Karpas-422 (cell line): ENCODE measurements at regions not wholly inside any gene's neighbourhood (a gene's known extent, or its start where the extent isn't known, plus 50 kb on each side); places are given as distances from the start of the nearest gene placed in this dataset.

Source experiments
- DNase-seq: peaks from one replicate; pipeline ENCODE4 v3.0.0-alpha.2; 2015
- H2AFZ ChIP-seq: fragments of 200-600 bp; sonication (generic); 2 replicates; pipeline ENCODE4 v1.6.1; 2014; ENCODE audit warnings: antibody characterized with exemption, low read length, mixed read lengths
- H3K27ac ChIP-seq: fragments of 200-600 bp; sonication (generic); 2 replicates; pipeline ENCODE4 v1.5.1; 2014; ENCODE audit warnings: mild to moderate bottlenecking, low read length, moderate library complexity
- H3K27me3 ChIP-seq: fragments of 200-600 bp; sonication (generic); 2 replicates; pipeline ENCODE4 v1.6.1; 2014; ENCODE audit warnings: low read length, mixed read lengths
- H3K36me3 ChIP-seq: fragments of 200-600 bp; sonication (generic); 2 replicates; pipeline ENCODE4 v1.6.1; 2014; ENCODE audit warnings: low read length, mixed read lengths; ENCODE audit not compliant: insufficient read depth
- H3K4me1 ChIP-seq: fragments of 200-600 bp; sonication (generic); 2 replicates; pipeline ENCODE4 v1.6.1; 2014; ENCODE audit warnings: mild to moderate bottlenecking, low read length, mixed read lengths
- H3K4me2 ChIP-seq: fragments of 200-600 bp; sonication (generic); 2 replicates; pipeline ENCODE4 v1.6.1; 2014; ENCODE audit warnings: low read length, low read depth, mild to moderate bottlenecking; ENCODE audit not compliant: poor library complexity, severe bottlenecking
- H3K4me3 ChIP-seq: fragments of 200-600 bp; sonication (generic); 2 replicates; pipeline ENCODE4 v1.5.1; 2014; ENCODE audit warnings: mild to moderate bottlenecking, antibody characterized with exemption, low read length, mixed read lengths
- H3K79me2 ChIP-seq: fragments of 200-600 bp; sonication (generic); 2 replicates; pipeline ENCODE4 v1.6.1; 2014; ENCODE audit warnings: mild to moderate bottlenecking, low read length, mixed read lengths
- H3K9ac ChIP-seq: fragments of 200-600 bp; sonication (generic); 2 replicates; pipeline ENCODE4 v1.6.0; 2014; ENCODE audit warnings: low read length
- H3K9me2 ChIP-seq: fragments of 200-600 bp; sonication (generic), shearing (Covaris generic); replicated peaks from 2 replicates; pipeline ENCODE4 v1.6.0; 2014; ENCODE audit warnings: mild to moderate bottlenecking, low read length, moderate library complexity; ENCODE audit not compliant: insufficient read depth
- H3K9me3 ChIP-seq: fragments of 300-700, 200-600 bp; sonication (generic); 2 replicates; pipeline ENCODE4 v1.6.1; 2014; ENCODE audit warnings: low read length, mixed read lengths
- H4K20me1 ChIP-seq: fragments of 200-600 bp; sonication (generic); 2 replicates; pipeline ENCODE4 v1.6.1; 2014; ENCODE audit warnings: mild to moderate bottlenecking, antibody characterized with exemption, low read length, low read depth; ENCODE audit not compliant: insufficient read depth

- H3K27ac ChIP-seq: no peak overlapping the region
- DNase-seq: no peak
- H4K20me1 ChIP-seq: no peaks in the 10 kb centered on the region
- H3K36me3 ChIP-seq: no peaks in the 10 kb centered on the region
- H3K4me3 ChIP-seq: no peak overlapping the region
- no peak overlapping the region for H3K4me2 ChIP-seq
- no peaks in the 10 kb centered on the region for H3K27me3 ChIP-seq
- no peaks in the 10 kb centered on the region for H3K79me2 ChIP-seq
- H2AFZ ChIP-seq: no peak overlapping the region
- no peaks in the 10 kb centered on the region for H3K4me1 ChIP-seq
- H3K9me2 ChIP-seq: no peaks in the 10 kb centered on the region
- no peak overlapping the region for H3K9ac ChIP-seq
- H3K9me3 ChIP-seq: peaks cover 8% of the 10 kb centered on the region; the same call in 1 of the 2 replicates
These were observed 1026.0 kb upstream of the ARRDC3 start for GRCh38 chr5:92409134-92409533.

GRCh38 chr5:92402956-92403702 lies 1020.0 kb upstream of the ARRDC3 start:
- no peak overlapping the region for H3K9ac ChIP-seq
- H3K4me3 ChIP-seq: no peak overlapping the region
- no peaks in the 10 kb centered on the region for H3K27me3 ChIP-seq
- H2AFZ ChIP-seq: no peak overlapping the region
- no peaks in the 10 kb centered on the region for H3K9me2 ChIP-seq
- H3K27ac ChIP-seq: no peak overlapping the region
- no peaks in the 10 kb centered on the region for H3K36me3 ChIP-seq
- no peak overlapping the region for H3K4me2 ChIP-seq
- no peaks in the 10 kb centered on the region; the same call in 1 of the 2 replicates for H3K9me3 ChIP-seq
- DNase-seq: no peak
- no peaks in the 10 kb centered on the region for H3K4me1 ChIP-seq
- H4K20me1 ChIP-seq: no peaks in the 10 kb centered on the region
- no peaks in the 10 kb centered on the region for H3K79me2 ChIP-seq

GRCh38 chr5:92402045-92402444 lies 1018.9 kb upstream of the ARRDC3 start:
- Histone ChIP-seq H3K9me2 (no peaks in the 10 kb centered on the region), H3K79me2 (no peaks in the 10 kb centered on the region), H3K36me3 (no peaks in the 10 kb centered on the region), H3K4me1 (no peaks in the 10 kb centered on the region), H4K20me1 (no peaks in the 10 kb centered on the region), H2AFZ (no peak overlapping the region), H3K27me3 (no peaks in the 10 kb centered on the region), H3K4me3 (no peak overlapping the region), H3K4me2 (no peak overlapping the region), H3K9me3 (no peaks in the 10 kb centered on the region; the same call in 1 of the 2 replicates), H3K9ac (no peak overlapping the region), H3K27ac (no peak overlapping the region)
- DNase-seq: no peak

GRCh38 chr5:92401492-92401891 lies 1018.4 kb upstream of the ARRDC3 start:
- Histone ChIP-seq H3K9me2 (no peaks in the 10 kb centered on the region), H3K27me3 (no peaks in the 10 kb centered on the region), H4K20me1 (no peaks in the 10 kb centered on the region), H3K27ac (no peak overlapping the region), H3K4me3 (no peak overlapping the region), H3K9ac (no peak overlapping the region), H2AFZ (no peak overlapping the region), H3K4me2 (no peak overlapping the region), H3K79me2 (no peaks in the 10 kb centered on the region), H3K9me3 (no peaks in the 10 kb centered on the region; the same call in 1 of the 2 replicates), H3K4me1 (no peaks in the 10 kb centered on the region), H3K36me3 (no peaks in the 10 kb centered on the region)
- DNase-seq: no peak

- no peak for DNase-seq
- Histone ChIP-seq H3K27ac (no peak overlapping the region), H3K36me3 (no peaks in the 10 kb centered on the region), H3K4me1 (no peaks in the 10 kb centered on the region), H3K4me3 (no peak overlapping the region), H3K27me3 (no peaks in the 10 kb centered on the region), H2AFZ (no peak overlapping the region), H3K9ac (no peak overlapping the region), H3K79me2 (no peaks in the 10 kb centered on the region), H4K20me1 (no peaks in the 10 kb centered on the region), H3K4me2 (no peak overlapping the region), H3K9me2 (no peaks in the 10 kb centered on the region), H3K9me3 (peaks cover 9% of the 10 kb centered on the region; the same call in 1 of the 2 replicates)
These were observed 1011.8 kb upstream of the ARRDC3 start for GRCh38 chr5:92394936-92395335.

GRCh38 chr5:92390657-92391056 lies 1007.5 kb upstream of the ARRDC3 start:
- H3K9me3 ChIP-seq: peaks cover 5% of the 10 kb centered on the region; the same call in 1 of the 2 replicates
- no peak overlapping the region for H2AFZ ChIP-seq
- H3K27me3 ChIP-seq: no peaks in the 10 kb centered on the region
- no peaks in the 10 kb centered on the region for H4K20me1 ChIP-seq
- no peak overlapping the region for H3K4me2 ChIP-seq
- no peaks in the 10 kb centered on the region for H3K36me3 ChIP-seq
- DNase-seq: no peak
- no peaks in the 10 kb centered on the region for H3K79me2 ChIP-seq
- no peaks in the 10 kb centered on the region for H3K9me2 ChIP-seq
- H3K4me1 ChIP-seq: no peaks in the 10 kb centered on the region
- no peak overlapping the region for H3K4me3 ChIP-seq
- H3K27ac ChIP-seq: no peak overlapping the region
- no peak overlapping the region for H3K9ac ChIP-seq

GRCh38 chr5:92380069-92380770 lies 997.1 kb upstream of the ARRDC3 start:
- Histone ChIP-seq H2AFZ (no peak overlapping the region), H3K36me3 (no peaks in the 10 kb centered on the region), H3K9me3 (peaks cover 23% of the 10 kb centered on the region), H3K9me2 (no peaks in the 10 kb centered on the region), H3K4me2 (no peak overlapping the region), H4K20me1 (no peaks in the 10 kb centered on the region), H3K27me3 (no peaks in the 10 kb centered on the region), H3K79me2 (no peaks in the 10 kb centered on the region), H3K27ac (no peak overlapping the region), H3K4me1 (no peaks in the 10 kb centered on the region), H3K4me3 (no peak overlapping the region), H3K9ac (no peak overlapping the region)
- no peak for DNase-seq

GRCh38 chr5:92378966-92379611 lies 996.0 kb upstream of the ARRDC3 start:
- Histone ChIP-seq H3K4me3 (no peak overlapping the region), H3K4me2 (no peak overlapping the region), H3K9me3 (peaks cover 23% of the 10 kb centered on the region), H4K20me1 (no peaks in the 10 kb centered on the region), H3K27me3 (no peaks in the 10 kb centered on the region), H3K9me2 (no peaks in the 10 kb centered on the region), H3K36me3 (no peaks in the 10 kb centered on the region), H3K4me1 (no peaks in the 10 kb centered on the region), H3K9ac (no peak overlapping the region), H2AFZ (no peak overlapping the region), H3K27ac (no peak overlapping the region), H3K79me2 (no peaks in the 10 kb centered on the region)
- no peak for DNase-seq
